ENCODE measurements at regions not wholly inside any gene's neighbourhood (a gene's known extent, or its start where the extent isn't known, plus 50 kb on each side); places are given as distances from the start of the nearest gene placed in this dataset.

GRCh38 chr18:44518091-44518615 lies 162.5 kb upstream of the SETBP1 start:
- DNase-seq = no peak

DNA sequence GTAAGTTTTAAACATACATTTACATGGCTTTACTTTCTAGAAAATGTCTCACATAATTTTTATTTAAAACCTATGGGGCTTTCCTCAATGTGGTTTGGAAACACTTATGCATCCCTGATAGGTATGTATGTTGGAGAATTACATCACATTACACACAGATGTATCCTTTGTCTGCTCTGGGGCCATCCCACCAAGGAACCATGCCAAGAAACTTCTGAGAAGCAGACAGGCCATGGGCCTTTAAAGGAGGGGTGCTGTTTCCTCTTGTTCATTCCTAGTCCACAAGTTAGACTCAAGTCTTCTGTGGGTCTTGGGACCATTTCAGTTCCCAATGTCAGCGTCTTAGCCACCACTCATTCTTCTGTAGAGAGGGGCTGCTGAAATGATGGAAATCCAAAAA lies 162.0 kb upstream of the SETBP1 start:
- DNase-seq = no peak

DNA sequence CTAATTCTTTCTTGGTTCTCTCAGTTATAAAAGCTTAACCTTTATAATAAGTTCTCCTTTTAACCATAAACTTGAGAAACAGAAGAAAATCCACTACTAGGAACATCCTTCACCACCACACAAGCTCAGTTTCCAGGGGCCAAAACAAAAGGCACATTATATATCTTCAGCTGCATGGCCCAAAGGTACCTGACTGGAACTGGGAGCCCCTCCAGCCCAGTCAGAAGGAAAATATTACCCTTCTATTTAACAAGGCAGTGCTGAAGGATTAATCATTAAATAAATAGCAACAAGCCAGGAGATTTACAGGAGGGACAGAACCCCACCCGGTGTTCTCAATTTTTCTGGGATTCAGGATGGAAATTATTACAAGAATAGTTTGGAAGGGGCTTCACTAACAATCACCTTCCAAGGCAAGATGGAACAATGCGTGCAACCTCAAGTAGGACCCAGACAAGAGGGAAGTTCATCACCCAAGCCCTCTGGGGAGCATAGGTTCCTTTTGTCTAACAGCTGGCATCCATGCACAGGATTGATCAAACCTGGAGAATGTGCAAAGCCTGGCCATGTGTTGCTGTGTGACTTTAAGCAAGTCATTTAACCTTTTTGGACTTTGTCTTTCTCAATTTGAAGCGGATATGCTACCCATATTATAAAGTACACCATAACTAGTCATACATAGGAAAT lies 159.6 kb upstream of the SETBP1 start:
- no peak for DNase-seq

DNA sequence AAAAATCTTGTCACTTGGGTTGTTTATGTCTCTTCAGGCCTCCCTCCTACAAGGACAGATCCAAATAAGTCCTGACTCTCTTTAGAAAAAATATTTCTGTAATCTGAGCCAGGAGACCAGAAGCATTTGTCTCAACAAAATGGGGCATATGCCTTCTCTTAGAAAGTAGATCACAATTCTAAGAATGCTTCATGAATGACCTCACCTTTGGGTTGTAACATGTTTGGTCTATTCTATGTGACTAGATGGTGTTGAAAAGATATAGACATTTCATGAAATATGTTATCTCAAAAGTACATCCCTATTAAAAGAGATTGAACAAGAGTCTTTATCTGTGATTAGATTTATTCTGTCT lies 159.0 kb upstream of the SETBP1 start:
- DNase-seq = no peak

DNA sequence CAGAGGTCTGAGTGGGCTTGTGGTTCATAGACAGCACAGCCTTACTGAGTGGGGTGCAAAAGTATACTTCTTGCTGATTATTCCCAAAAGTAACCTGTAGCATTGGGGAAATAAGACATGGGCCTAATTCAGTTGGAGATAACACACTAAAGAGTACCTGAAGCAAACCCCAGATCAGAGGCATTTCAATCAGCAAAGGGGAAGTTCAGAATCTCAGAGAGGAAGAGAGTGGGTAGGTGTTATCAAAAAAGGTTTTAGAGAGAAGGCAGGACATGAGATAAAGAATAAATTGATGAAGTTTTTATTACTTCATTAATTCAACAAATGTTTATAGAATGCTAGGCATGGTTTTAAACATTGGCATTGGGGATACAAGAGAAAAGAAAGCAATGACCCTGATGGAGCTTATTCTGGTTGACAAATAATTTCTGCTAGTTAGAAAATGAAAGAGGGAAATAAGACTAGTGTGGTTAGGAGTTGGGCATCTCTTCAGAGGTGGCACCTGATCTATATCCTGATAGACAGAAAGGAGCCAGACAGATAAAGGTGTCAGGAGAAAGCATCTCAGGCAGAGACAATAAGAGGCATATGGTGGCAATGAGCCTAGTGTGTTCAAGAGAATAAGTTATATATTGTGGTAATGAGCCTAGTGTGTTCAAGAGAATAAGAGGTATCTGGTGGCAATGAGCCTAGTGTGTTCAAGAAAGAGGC lies 153.8 kb upstream of the SETBP1 start:
- DNase-seq = no peak

DNA sequence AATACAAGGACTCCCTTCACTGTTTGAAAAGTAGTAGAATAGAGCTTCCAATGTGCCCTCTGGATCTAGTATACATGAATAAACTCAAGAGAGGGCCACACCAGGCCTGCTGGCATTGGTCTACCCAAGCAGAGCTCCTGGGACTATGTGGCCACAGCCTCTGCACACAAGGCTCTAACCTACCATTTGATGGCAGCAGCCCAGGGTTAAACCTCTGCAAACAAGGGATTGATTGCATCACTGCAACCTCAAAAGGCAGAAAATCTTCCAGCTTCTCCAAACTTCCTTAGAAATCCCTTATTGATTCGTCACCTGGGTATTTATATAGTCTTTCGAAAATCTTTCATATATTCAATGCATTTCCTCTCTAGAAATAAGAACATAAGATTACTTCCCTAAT lies 147.6 kb upstream of the SETBP1 start:
- DNase-seq = no peak

DNA sequence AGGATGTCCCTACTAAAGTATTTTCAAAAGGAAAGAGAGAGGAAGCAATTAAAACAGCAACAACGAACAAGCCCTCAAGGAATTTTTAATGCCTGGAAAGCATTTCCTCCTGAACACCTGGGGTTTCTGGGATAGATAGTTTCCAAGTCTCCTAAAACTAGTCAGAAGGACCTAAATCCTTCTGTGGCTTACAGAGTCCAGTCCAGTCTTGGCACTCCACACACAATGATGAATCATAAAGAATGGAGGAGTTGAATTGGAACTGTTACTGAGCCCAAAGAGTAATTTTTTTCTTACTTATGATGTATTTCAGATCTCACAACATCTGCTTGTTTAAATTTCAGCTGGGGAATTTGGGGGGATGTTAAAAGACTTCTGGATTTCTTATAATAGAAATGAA lies 144.6 kb upstream of the SETBP1 start:
- DNase-seq = no peak

- DNase-seq = no peak
Measured at GRCh38 chr18:44536619-44537018, 144.1 kb upstream of the SETBP1 start.

DNA sequence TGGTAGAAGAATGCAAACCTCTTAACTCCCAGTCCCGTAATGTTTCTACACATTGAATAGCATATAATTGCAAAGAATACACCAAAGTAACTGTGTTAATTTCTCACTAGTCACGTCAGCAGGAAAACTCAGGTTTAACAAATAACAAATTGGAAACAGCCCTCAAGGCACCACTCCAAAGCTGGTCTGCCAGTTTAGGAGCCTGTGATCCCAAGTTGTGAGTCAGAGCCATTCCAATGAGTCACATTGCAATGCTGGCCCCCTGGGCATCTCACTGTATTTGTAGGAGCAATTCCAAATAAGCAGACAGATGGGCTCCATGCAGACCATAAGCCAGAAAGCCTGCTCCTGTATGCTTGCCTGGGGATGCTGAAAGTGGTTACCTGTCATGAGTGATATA lies 143.2 kb upstream of the SETBP1 start:
- DNase-seq = no peak

GRCh38 chr18:44539926-44540325 lies 140.8 kb upstream of the SETBP1 start:
- no peak for DNase-seq

DNA sequence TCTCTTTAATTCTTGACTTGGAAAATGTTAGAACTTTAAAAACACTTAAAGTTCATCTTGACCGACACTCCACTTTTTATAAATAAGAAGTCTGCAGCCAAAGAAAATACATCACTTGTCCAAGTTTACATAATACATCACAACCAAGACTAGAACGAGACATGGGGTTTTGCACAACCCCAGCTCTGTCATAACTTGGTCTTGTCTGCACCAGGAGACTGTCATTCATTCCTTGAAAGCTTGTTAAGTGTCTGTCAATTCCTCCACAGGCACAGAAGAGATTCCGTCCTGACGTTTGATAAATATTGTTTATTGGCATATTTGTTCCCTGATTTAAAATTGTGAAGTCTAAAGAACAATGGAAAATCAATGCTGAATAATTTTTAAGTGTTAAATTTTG lies 139.5 kb upstream of the SETBP1 start:
- no peak for DNase-seq

GRCh38 chr18:44541781-44542180 lies 138.9 kb upstream of the SETBP1 start:
- DNase-seq = no peak

GRCh38 chr18:44543387-44543786 lies 137.3 kb upstream of the SETBP1 start:
- DNase-seq = no peak

- no peak for DNase-seq
Measured at GRCh38 chr18:44545359-44545985, 135.2 kb upstream of the SETBP1 start.

GRCh38 chr18:44546954-44547353 lies 133.7 kb upstream of the SETBP1 start:
- no peak for DNase-seq

DNA sequence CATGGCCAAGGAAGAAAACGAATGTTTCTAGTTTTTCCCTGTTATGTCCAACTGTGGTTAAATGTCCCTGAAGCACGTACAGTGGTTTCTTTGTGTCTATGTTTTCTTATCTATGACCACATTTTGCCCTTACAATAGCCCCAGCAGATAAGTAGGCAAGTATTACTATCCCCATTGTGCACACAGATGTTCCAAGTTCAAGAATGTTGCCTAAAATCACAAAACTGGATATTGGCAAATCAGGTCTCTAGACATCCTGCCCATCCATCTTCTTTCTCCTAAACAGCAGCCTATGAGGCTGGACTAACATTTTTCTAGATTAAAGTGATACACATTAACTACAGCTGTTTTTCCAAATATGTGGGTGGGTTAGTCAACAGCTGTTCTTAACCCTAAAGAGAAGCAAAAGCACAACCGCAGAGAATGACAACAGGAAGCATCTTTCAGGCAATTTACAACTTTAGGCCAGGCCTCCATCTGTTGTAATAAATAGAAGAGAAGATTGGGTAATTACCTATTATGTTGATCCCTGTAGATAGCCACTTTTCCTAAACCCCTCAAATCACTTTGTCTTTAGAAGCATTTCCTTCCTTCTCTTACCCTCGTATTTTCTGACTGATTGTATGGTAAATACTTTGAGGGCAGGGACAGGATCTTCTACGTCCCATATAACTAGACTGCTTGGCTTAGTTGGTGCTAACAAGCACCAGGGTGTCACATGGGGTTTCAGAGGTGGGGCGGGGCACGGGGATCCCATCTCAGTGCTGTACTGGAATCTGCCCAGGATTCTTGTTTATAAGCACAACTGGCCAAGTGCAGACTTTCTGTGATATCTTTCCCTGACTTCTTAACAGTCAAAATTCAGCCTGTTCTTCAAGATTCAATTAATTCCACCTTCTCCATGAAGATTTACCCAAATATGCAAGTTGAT lies 132.1 kb upstream of the SETBP1 start:
- peak; percentile 71 to 74 for DNase-seq

DNA sequence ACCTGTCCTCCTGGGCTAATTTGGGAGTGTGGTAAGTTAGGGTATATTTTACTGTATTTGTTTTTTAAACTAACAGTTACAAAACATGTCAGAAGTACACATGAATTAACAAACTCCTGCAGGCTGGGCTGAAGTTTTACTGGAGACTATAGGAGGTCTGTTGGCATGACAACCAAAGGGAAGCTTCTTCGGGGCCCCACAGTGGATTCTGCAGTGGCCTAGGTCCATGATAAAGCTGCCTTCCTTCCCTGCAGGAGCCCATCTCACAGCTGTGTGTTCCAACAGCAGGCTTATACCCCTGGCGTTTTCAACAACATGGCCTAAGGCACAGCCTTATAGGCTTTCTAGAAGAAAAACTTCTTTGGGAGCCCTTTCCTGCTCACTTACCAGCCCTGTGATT lies 128.0 kb upstream of the SETBP1 start:
- DNase-seq = no peak

DNA sequence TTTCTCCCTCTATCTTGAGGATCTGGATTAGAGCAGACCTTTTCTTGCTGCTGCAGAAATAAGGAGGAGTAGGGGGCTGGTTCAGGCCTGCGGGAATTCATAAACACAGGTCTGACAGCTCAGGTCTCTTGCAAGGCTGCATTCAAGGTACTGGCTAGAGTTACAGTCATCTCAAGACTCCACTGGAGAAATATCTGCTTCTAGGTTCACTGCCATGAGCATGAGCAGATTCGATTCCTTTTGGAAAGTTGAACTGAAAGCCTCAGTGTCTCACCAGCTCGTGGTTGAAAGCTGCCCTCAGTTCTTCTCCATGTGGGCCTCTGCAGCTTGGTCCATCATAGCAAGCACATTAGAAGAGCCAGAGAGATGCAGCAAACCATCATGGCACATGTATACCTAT lies 124.4 kb upstream of the SETBP1 start:
- no peak for DNase-seq

- no peak for DNase-seq
Measured at GRCh38 chr18:44557616-44558151, 123.0 kb upstream of the SETBP1 start.

DNA sequence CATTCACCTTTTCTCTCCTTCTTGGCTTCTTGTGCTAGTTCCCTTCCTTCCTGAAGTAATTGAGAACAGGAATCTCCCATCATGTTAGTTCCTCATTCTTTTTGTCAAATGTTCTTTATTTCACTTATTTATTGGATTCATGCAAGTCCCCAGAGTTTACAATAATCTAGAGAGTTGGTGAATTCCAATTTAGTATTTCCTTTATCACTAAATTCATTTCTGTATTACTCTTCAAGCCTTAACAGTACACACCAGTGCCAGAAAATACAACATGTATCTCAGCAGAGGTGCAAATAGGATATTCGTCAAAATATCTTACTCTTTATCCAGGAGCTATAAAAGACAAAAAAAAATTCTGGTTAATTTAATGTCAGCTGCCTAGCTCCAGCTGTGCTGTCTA lies 121.9 kb upstream of the SETBP1 start:
- no peak for DNase-seq

- DNase-seq = peak; percentile 29 to 58
Measured at GRCh38 chr18:44562986-44563385, 117.7 kb upstream of the SETBP1 start.

DNA sequence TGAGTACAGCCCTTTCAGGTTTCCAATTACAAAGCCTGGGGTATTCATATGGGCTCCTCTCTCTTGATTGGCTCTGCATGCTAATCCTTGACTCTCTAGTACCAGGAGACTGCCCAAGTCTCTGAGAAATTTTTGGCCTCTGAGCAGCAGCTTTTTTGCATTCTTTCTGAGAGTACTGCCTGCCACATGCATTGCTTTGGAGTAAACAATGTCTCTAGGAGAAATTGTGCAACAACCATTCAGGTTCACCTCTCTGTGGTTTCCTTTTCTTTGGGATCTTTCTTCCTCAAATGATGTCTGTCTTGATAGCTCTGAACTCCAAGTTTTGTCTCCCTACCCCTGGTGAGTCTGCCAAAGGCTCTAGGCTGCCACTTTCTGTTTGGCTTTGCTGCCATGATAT lies 115.8 kb upstream of the SETBP1 start:
- no peak for DNase-seq

- DNase-seq = no peak
Measured at GRCh38 chr18:44568342-44568741, 112.3 kb upstream of the SETBP1 start.

All from inflammatory macrophage (primary cell).